ENCODE measurements at regions not wholly inside any gene's neighbourhood (a gene's known extent, or its start where the extent isn't known, plus 50 kb on each side); places are given as distances from the start of the nearest gene placed in this dataset.

DNA sequence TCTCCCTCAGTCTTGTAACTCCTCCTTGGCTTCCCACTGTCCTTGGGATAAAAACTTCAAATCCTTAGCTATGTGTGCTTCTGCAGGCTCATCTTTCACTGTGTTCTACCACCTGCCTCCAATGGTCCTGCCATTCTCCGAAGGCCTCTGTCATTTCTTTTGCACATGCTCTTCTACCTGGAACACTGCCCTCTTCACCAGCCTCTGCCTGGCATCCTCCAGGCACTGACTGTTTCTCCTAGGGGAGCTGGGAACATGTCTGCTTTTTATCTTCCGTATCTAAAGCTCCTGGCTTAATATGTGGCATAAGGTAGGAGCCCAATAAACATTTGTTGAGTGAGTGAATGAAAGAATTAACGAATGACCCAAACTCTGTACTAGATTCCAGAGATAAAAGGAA, 603.3 kb upstream of the TMEM132C start:
- no peak for DNase-seq (ENCODE audit: low read depth in 2 of 2)
- no peak overlapping the region for H3K4me3 ChIP-seq (replicated peaks in 1 of 2; ENCODE audit: low read depth in 2 of 2, low read length in 2 of 2)
- TF ChIP-seq, protein P1, sequence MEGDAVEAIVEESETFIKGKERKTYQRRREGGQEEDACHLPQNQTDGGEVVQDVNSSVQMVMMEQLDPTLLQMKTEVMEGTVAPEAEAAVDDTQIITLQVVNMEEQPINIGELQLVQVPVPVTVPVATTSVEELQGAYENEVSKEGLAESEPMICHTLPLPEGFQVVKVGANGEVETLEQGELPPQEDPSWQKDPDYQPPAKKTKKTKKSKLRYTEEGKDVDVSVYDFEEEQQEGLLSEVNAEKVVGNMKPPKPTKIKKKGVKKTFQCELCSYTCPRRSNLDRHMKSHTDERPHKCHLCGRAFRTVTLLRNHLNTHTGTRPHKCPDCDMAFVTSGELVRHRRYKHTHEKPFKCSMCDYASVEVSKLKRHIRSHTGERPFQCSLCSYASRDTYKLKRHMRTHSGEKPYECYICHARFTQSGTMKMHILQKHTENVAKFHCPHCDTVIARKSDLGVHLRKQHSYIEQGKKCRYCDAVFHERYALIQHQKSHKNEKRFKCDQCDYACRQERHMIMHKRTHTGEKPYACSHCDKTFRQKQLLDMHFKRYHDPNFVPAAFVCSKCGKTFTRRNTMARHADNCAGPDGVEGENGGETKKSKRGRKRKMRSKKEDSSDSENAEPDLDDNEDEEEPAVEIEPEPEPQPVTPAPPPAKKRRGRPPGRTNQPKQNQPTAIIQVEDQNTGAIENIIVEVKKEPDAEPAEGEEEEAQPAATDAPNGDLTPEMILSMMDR (IDR thresholded peaks at IDR 0.05; ENCODE audit: low read depth, low read length) = no peak

DNA sequence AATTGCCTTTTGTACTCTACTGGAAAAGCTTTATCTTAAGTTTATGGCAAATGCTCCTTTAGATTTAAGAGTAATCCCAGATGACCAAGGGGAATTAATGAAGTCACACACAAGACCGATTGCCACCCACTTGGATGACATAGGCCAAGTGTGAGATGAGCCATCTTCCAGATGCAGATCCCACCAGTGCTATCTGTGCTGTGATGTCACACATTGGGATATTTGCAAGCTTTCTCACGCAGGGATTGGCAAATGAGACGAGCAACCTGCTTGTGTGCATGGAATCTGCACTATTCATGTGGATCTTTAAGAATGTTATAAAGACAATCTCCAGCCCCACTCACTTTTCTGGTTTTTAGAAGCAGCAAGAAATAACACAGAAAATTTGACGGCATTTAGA, 602.1 kb upstream of the TMEM132C start:
- TF ChIP-seq, protein P1 (IDR thresholded peaks at IDR 0.05; ENCODE audit: low read depth, low read length) = no peak
- H3K4me3 ChIP-seq (replicated peaks in 1 of 2; ENCODE audit: low read depth in 2 of 2, low read length in 2 of 2) = no peak overlapping the region
- DNase-seq (ENCODE audit: low read depth in 2 of 2) = no peak

DNA sequence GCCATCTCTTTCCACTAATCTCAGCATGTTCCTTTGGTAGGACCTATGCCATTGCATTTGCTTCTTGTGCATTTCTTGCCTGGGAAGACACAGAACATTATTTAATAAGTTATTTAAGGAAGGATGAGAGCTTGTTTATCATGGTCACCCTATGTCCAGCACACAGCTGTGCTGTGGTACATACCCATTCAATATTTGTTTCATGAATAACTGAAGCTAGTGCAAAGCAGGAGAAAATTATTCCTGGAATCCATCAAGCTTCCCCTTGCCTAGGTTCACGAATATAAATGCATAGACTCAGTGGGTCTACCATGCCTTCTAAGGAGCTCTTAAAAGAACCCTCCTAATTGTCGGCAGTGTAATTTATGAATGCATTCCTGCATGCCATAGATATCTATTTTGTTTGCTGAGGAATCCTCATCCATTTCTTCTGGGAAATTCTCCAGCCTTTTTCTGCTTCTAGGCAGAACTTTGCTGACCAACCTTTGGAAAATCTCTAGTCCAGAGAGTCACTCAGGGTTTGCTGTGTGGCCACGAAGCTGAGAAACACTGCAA, 599.8 kb upstream of the TMEM132C start:
- TF ChIP-seq, protein P1 (IDR thresholded peaks at IDR 0.05; ENCODE audit: low read depth, low read length) = no peak
- no peak for DNase-seq (ENCODE audit: low read depth in 2 of 2)
- no peak overlapping the region for H3K4me3 ChIP-seq (replicated peaks in 1 of 2; ENCODE audit: low read depth in 2 of 2, low read length in 2 of 2)

DNA sequence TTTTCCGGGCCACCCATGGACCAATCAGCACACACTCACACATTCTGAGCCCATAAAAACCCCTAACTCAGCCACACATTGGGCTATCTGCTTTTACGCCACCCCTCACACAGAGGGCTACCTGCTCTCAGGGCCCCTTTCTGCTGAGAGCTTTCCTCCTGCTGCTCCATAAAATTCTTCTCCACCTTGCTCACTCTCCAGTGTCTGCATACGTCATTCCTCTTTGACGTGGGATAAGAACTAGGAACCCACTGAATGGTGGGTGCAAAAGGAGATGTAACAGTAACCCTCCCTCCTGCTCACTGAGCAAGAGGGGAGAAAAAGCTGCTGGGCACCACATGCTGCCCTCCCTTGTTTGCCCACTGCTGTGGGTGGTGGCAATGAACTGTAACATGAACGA, 596.7 kb upstream of the TMEM132C start:
- H3K4me3 ChIP-seq (replicated peaks in 1 of 2; ENCODE audit: low read depth in 2 of 2, low read length in 2 of 2) = no peak overlapping the region
- TF ChIP-seq, protein P1 (IDR thresholded peaks at IDR 0.05; ENCODE audit: low read depth, low read length) = no peak
- DNase-seq (ENCODE audit: low read depth in 2 of 2) = no peak

DNA sequence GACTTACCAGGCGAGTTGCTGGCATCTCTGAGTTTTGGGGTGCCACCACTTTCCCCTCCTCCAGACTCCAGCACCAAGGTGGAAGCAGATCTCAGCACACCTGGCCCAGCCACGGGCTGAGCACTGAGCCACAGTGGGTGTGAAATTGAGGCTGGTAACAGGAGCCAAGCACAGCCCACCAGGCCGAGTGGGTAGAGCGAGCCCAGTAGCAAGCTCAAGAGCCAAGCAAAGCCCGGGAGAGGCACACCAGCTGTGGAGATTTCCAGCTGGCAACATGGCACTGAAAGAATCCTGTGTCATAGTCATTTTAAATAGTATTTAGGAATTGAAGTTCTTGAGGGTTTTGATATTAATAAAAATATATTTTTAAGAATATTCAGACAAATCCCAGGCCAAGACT, 596.2 kb upstream of the TMEM132C start:
- DNase-seq (ENCODE audit: low read depth in 2 of 2) = no peak
- TF ChIP-seq, protein P1 (IDR thresholded peaks at IDR 0.05; ENCODE audit: low read depth, low read length) = no peak
- no peak overlapping the region for H3K4me3 ChIP-seq (replicated peaks in 1 of 2; ENCODE audit: low read depth in 2 of 2, low read length in 2 of 2)

DNA sequence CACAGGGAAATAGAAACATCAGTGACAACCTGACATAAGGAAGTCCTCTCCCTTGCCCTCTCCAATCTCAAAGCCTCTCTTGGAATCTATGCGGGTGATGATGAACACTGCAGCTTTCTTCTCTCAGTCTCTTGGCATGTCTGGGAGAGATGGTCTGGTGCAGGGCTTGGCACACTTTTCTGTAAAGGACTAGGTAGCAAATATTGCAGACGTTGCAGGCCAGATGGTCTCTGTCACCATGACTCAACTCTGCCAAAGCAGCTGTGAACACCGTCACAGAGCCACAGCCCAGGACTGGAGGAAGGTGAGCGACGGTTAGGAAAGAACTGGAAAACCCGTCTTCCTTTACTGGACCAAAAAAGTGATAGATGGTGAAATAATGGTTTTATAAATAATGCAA, 591.0 kb upstream of the TMEM132C start:
- no peak overlapping the region for H3K4me3 ChIP-seq (replicated peaks in 1 of 2; ENCODE audit: low read depth in 2 of 2, low read length in 2 of 2)
- peak in 1 of 2 donors; percentile 24 for DNase-seq (ENCODE audit: low read depth in 2 of 2)
- TF ChIP-seq, protein P1 (IDR thresholded peaks at IDR 0.05; ENCODE audit: low read depth, low read length) = no peak

DNA sequence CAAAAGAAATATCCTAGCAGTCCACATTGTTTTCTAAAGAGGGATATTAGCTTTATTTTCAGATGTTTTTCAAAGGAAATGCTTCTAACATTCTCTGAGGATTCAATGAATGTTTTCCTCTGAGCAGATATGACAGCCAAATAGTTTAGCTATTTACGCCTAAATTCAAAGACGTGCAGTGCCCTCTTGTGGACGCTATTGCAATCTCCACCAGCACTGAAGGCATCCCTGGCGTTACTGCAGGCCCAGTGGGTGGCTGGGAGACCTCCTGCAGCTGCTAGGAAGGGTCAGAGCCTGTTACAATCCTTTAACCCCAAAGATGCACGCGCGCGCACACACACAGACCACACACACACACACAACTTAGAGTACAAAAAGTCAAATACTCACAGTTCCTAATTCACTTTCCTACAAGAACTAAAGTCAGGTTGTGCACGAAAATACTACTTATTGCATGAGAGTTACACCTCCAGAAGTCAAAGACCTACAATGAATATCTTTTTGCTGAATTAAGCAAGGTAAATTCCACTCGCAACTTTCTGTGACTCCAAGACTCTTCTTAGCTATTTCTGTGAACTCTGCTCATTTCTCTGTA, 589.3 kb upstream of the TMEM132C start:
- peak; percentile 63 to 82 for DNase-seq (ENCODE audit: low read depth in 2 of 2)
- H3K4me3 ChIP-seq (replicated peaks in 1 of 2; ENCODE audit: low read depth in 2 of 2, low read length in 2 of 2) = no peak overlapping the region

More for the DNA sequence above, 589.3 kb upstream of the TMEM132C start:
- TF ChIP-seq, protein P1 (IDR thresholded peaks at IDR 0.05; ENCODE audit: low read depth, low read length) = peak; percentile 69

All from cardiac fibroblast (primary cell).